Mucosa of descending colon (tissue), 3 donors: ENCODE measurements at regions not wholly inside any gene's neighbourhood (a gene's known extent, or its start where the extent isn't known, plus 50 kb on each side); places are given as distances from the start of the nearest gene placed in this dataset.

ENCODE experiments used
- ATAC-seq: fragments of 200-7000 bp; cut with Tn5 transposase; one replicate; pipeline ENCODE4 v1.9.1; 2020; ENCODE audit warnings: mild to moderate bottlenecking, moderate library complexity
- DNase-seq, 3 donors: peaks; one replicate each; pipeline ENCODE4 v3.0.0-alpha.2; 2020
- H3K36me3 ChIP-seq: fragments of 200-600 bp; one replicate; pipeline ENCODE4 v1.8.0; 2021; ENCODE audit warnings: low read depth, mild to moderate bottlenecking
- H3K4me1 ChIP-seq: fragments of 200-600 bp; one replicate; pipeline ENCODE4 v1.8.0; 2021; ENCODE audit warnings: low read depth, mild to moderate bottlenecking
- H3K4me3 ChIP-seq: fragments of 200-600 bp; one replicate; pipeline ENCODE4 v1.8.0; 2021; ENCODE audit warnings: mild to moderate bottlenecking
- H3K9me3 ChIP-seq: fragments of 200-600 bp; one replicate; pipeline ENCODE4 v1.8.0; 2021; ENCODE audit warnings: mild to moderate bottlenecking
- intact Hi-C, 2 donors: fragments of 100-400 bp; cut with DNase I in 1 of 2; cut with micrococcal nuclease in 1 of 2; formaldehyde crosslinking; loops; one replicate each; pipeline versions ENCODE4 v1.11.0 to v1.11.1; 2022; cut with DNase I, micrococcal nuclease
- TF ChIP-seq, protein P1 (sequence below): fragments of 200-600 bp; IDR thresholded peaks from one replicate; pipeline ENCODE4 v1.8.0; 2022; ENCODE audit warnings: antibody characterized with exemption, mild to moderate bottlenecking
- donor health status: DM: no; HTN: no; CAD: no; lungs with moderate emphysema.
- donor health status: DM: no; HTN: no; CAD: no.
- donor health status: DM: no; HTN: yes; CAD: no.

GRCh38 chr20:53753880-53754459 lies 160.3 kb upstream of the ZNF217 start:
- H3K4me3 ChIP-seq = no peak overlapping the region
- TF ChIP-seq, protein P1, sequence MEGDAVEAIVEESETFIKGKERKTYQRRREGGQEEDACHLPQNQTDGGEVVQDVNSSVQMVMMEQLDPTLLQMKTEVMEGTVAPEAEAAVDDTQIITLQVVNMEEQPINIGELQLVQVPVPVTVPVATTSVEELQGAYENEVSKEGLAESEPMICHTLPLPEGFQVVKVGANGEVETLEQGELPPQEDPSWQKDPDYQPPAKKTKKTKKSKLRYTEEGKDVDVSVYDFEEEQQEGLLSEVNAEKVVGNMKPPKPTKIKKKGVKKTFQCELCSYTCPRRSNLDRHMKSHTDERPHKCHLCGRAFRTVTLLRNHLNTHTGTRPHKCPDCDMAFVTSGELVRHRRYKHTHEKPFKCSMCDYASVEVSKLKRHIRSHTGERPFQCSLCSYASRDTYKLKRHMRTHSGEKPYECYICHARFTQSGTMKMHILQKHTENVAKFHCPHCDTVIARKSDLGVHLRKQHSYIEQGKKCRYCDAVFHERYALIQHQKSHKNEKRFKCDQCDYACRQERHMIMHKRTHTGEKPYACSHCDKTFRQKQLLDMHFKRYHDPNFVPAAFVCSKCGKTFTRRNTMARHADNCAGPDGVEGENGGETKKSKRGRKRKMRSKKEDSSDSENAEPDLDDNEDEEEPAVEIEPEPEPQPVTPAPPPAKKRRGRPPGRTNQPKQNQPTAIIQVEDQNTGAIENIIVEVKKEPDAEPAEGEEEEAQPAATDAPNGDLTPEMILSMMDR = no peak
- intact Hi-C loops = no loop called here
- H3K9me3 ChIP-seq = no peaks in the 10 kb centered on the region
- no peak for DNase-seq
- ATAC-seq = no peak
- H3K36me3 ChIP-seq = no peaks in the 10 kb centered on the region
- peaks cover 32% of the 10 kb centered on the region for H3K4me1 ChIP-seq

GRCh38 chr20:53752971-53753879 lies 159.6 kb upstream of the ZNF217 start:
- DNase-seq (peak in 1 of 3 donors; percentile 47), ATAC-seq (peak; percentile 68)
- H3K36me3 ChIP-seq = no peaks in the 10 kb centered on the region
- intact Hi-C loops = no loop called here
- peaks cover 32% of the 10 kb centered on the region for H3K4me1 ChIP-seq
- H3K4me3 ChIP-seq = no peak overlapping the region
- H3K9me3 ChIP-seq = no peaks in the 10 kb centered on the region
- TF ChIP-seq, protein P1 = no peak

GRCh38 chr20:53752583-53752970 lies 158.9 kb upstream of the ZNF217 start:
- Histone ChIP-seq H3K4me1 (peaks cover 32% of the 10 kb centered on the region), H3K4me3 (no peak overlapping the region), H3K36me3 (no peaks in the 10 kb centered on the region), H3K9me3 (no peaks in the 10 kb centered on the region)
- no peak for DNase-seq
- intact Hi-C loops = no loop called here
- TF ChIP-seq, protein P1 = no peak
- ATAC-seq = no peak

DNA sequence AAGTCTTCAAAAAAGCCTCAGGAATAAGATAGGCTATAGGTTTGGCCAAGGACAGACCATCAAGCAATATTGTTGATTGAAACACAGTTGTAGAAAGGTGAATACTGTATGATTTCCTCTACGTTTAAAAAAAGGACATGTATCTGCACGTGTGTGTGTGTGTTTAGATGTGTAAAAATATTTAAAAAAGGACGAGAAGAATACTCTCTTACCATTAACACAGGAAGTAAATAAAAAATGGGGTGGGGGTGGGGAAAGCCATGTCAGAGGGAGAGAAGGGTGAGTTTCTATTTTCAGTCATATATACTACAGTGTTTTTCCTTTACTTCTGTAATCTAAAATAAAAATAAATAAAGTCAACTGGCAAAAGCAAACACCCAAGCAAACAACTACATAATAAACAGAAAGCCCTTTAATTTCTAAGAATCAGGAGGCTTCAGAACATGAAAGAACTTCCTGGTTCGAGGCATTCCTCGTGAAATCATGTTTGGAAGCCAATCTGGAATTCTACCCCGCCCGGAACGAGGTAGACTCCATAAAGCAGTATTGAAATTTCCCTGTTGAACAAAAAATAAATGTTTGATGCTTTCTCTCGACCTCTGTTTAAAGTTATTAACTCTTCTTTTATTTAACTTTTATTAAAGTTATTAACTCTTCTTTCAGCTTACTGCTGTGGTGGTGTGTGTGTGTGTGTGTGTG lies 158.1 kb upstream of the ZNF217 start:
- no peaks in the 10 kb centered on the region for H3K36me3 ChIP-seq
- peaks cover 32% of the 10 kb centered on the region for H3K4me1 ChIP-seq
- TF ChIP-seq, protein P1 = no peak
- ATAC-seq = no peak
- intact Hi-C loops = no loop called here
- no peak overlapping the region for H3K4me3 ChIP-seq
- H3K9me3 ChIP-seq = no peaks in the 10 kb centered on the region
- DNase-seq = peak in 1 of 3 donors; percentile 48

- peak in 1 of 3 donors; percentile 50 for DNase-seq
- H3K4me3 ChIP-seq = no peak overlapping the region
- H3K4me1 ChIP-seq = peaks cover 32% of the 10 kb centered on the region
- intact Hi-C loops = no loop called here
- no peaks in the 10 kb centered on the region for H3K36me3 ChIP-seq
- TF ChIP-seq, protein P1 = no peak
- H3K9me3 ChIP-seq = no peaks in the 10 kb centered on the region
- peak; percentile 63 for ATAC-seq
Measured at GRCh38 chr20:53750827-53751619, 157.4 kb upstream of the ZNF217 start.
